ENCODE measurements at regions not wholly inside any gene's neighbourhood (a gene's known extent, or its start where the extent isn't known, plus 50 kb on each side); places are given as distances from the start of the nearest gene placed in this dataset.

DNA sequence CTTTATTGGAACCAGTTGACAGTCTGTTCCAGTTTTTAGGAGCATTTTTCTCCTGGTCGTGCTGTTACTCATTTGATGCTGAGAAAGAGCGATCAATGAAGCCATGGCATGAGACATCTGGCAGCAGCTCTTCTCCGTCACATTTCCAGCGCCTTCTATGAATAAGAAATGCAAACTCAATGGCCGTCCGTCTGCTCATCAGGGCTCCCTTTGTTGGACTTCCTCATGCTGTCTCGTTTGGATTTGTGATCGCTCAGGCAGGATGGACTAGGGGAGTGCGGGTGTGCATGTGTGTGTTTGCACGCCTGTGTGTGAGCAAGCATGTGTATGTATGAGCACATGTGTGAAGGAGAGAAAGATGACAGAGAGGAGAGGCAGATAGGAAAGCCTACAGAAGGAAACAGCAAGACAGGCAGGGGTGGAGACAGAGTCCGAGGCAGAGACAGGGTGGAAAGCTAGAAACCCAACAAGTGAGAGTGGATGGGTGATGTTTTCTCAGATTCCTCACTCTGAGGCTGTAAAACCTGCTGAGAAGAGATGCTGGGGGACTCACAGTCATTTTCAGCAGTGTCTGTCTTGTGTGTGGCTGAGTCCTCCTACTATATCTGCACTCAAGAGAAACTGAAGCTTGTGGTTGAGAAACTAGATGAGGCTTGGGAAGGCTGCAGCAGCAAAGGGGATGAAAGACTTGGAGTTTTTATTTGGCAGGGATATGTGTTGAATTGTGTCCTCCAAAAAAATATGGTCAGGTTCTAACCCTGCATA is 56.0 kb upstream of the CLMP start:
- TF ChIP-seq, protein P1, sequence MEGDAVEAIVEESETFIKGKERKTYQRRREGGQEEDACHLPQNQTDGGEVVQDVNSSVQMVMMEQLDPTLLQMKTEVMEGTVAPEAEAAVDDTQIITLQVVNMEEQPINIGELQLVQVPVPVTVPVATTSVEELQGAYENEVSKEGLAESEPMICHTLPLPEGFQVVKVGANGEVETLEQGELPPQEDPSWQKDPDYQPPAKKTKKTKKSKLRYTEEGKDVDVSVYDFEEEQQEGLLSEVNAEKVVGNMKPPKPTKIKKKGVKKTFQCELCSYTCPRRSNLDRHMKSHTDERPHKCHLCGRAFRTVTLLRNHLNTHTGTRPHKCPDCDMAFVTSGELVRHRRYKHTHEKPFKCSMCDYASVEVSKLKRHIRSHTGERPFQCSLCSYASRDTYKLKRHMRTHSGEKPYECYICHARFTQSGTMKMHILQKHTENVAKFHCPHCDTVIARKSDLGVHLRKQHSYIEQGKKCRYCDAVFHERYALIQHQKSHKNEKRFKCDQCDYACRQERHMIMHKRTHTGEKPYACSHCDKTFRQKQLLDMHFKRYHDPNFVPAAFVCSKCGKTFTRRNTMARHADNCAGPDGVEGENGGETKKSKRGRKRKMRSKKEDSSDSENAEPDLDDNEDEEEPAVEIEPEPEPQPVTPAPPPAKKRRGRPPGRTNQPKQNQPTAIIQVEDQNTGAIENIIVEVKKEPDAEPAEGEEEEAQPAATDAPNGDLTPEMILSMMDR (IDR thresholded peaks at IDR 0.05; ENCODE audit: unreplicated experiment): no peak
- no peak overlapping the region for H3K27ac Mint-ChIP-seq
- H3K36me3 Mint-ChIP-seq: no peaks in the 10 kb centered on the region
- no peaks in the 10 kb centered on the region for H3K9me3 Mint-ChIP-seq
- no peak for DNase-seq (ENCODE audit: low spot score in 2 of 2, unreplicated experiment in 2 of 2)
- no peaks in the 10 kb centered on the region for H3K27me3 Mint-ChIP-seq (ENCODE audit: low read depth)
- no peak overlapping the region for H3K4me3 Mint-ChIP-seq
- peaks cover 9% of the 10 kb centered on the region for H3K4me1 Mint-ChIP-seq

DNA sequence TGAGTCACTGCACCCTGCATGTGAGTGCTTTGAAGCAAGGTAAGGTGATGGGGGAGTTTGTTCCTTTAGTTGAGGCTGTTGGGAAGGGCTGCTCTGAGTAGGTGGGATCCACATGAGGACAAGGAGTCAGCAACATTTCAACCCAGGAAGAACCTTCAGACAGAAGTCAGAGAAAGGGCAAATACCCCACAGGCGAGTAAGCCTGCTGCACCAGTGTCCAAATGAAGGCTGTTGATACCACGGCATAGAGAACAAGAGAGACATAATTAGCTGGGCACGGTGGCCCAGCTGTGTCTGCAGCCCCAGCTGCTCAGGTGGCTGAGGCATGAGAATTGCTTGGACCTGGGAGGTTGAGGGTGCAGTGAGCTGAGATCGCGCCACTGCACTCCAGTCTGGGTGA is 54.3 kb upstream of the CLMP start:
- TF ChIP-seq, protein P1 (IDR thresholded peaks at IDR 0.05; ENCODE audit: unreplicated experiment): no peak
- Mint-ChIP-seq H3K4me3 (no peak overlapping the region), H3K9me3 (no peaks in the 10 kb centered on the region), H3K27ac (no peak overlapping the region), H3K27me3 (ENCODE audit: low read depth) (no peaks in the 10 kb centered on the region), H3K4me1 (peaks cover 2% of the 10 kb centered on the region), H3K36me3 (no peaks in the 10 kb centered on the region)
- no peak for DNase-seq (ENCODE audit: low spot score in 2 of 2, unreplicated experiment in 2 of 2)

DNA sequence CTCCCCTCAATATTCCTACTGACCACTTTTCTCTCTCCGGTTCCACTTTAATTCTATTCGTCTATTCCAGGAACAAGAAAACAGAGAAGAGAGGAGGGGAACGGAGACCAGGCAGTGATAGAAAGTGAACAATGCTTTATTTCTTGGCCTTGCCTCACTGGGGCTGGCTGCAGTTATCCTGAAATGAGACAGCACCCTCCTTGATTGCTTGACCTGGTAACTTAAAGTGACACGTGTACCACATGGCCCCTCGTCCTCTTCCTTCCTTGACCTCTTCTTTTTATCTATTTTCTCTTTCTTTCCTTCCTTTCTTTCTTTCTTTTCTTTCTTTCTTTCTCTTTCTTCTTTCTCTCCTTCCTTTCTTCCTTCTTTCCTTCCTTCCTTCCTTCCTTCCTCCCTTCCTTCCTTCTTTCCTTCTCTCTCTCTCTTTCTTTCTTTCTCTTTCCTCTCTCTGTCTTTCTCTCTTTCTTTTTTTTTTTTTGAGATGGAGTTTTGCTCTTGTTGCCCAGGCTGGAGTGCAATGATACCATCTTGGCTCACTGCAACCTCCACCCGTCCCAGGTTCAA is 52.8 kb upstream of the CLMP start:
- Mint-ChIP-seq H3K4me3 (no peak overlapping the region), H3K9me3 (no peaks in the 10 kb centered on the region), H3K27me3 (ENCODE audit: low read depth) (no peaks in the 10 kb centered on the region), H3K36me3 (no peaks in the 10 kb centered on the region), H3K27ac (no peak overlapping the region), H3K4me1 (peaks cover 2% of the 10 kb centered on the region)
- TF ChIP-seq, protein P1 (IDR thresholded peaks at IDR 0.05; ENCODE audit: unreplicated experiment): no peak
- no peak for DNase-seq (ENCODE audit: low spot score in 2 of 2, unreplicated experiment in 2 of 2)

DNA sequence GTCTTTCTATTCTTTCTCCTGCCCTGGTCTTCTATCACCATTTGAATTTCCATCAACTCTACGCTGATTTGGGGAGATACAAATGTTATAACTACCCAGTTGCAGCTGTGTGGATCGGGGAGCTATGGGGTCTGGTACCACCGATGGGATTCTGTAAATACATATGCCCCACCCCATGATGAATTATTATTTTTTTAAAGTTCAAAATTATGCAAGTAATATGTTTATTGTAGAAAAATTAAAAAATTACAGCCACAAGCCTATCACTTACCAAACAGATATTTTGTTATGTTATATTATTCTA is 52.4 kb upstream of the CLMP start:
- Mint-ChIP-seq H3K9me3 (no peaks in the 10 kb centered on the region), H3K36me3 (no peaks in the 10 kb centered on the region)

DNA sequence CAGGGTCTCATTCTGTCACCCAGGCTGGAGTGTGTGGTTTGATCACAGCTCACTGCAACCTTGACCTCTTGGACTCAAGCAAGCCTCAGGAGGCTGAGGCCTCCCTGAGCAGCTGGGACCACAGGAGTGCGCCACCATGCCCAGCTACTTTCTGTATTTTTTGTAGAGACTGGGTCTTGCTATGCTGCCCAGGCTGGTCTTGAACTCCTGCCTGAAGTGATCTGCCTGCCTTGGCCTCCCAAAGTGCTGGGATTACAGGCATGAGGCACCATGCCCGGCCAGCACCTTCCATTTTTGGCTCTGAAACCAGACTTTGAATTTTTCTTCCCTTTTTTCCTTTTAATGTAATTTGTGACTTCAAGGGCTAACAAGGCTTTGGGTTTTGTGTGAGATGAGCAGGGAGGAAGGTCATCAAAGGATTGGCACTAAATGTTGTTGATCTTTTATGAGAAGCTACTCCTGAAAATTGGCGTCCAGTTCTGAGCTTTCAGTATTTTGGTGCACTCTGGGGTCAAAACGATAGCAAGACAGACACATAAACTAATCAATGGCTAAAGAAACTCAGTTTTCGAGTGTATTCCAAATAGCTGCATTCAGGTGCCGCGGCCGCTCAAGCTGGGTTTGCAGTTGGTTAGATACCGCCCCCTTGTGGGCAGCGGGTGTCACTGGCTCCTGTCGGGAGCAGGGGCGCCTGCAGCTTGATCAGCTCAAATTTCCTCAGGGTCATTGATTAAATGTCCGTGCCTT is 51.9 kb upstream of the CLMP start:
- H3K36me3 Mint-ChIP-seq: no peaks in the 10 kb centered on the region
- H3K27ac Mint-ChIP-seq: no peak overlapping the region
- DNase-seq (ENCODE audit: low spot score in 2 of 2, unreplicated experiment in 2 of 2): peak; percentile 84 to 88
- H3K4me1 Mint-ChIP-seq: peaks cover 2% of the 10 kb centered on the region
- TF ChIP-seq, protein P1 (IDR thresholded peaks at IDR 0.05; ENCODE audit: unreplicated experiment): peak; percentile 93
- H3K9me3 Mint-ChIP-seq: no peaks in the 10 kb centered on the region
- no peak overlapping the region for H3K4me3 Mint-ChIP-seq
- no peaks in the 10 kb centered on the region for H3K27me3 Mint-ChIP-seq (ENCODE audit: low read depth)

More for the DNA sequence above, 52.4 kb upstream of the CLMP start:
- no peak for DNase-seq (ENCODE audit: low spot score in 2 of 2, unreplicated experiment in 2 of 2)
- TF ChIP-seq, protein P1 (IDR thresholded peaks at IDR 0.05; ENCODE audit: unreplicated experiment): no peak
- Mint-ChIP-seq H3K4me1 (peaks cover 2% of the 10 kb centered on the region), H3K27ac (no peak overlapping the region), H3K4me3 (no peak overlapping the region), H3K27me3 (ENCODE audit: low read depth) (no peaks in the 10 kb centered on the region)

Measured in mesothelial cell of epicardium (in vitro differentiated cells).